ENCODE measurements at regions not wholly inside any gene's neighbourhood (a gene's known extent, or its start where the extent isn't known, plus 50 kb on each side); places are given as distances from the start of the nearest gene placed in this dataset.

- TF ChIP-seq CTCF (IDR thresholded peaks at IDR 0.05; ENCODE audit: low read depth, low read length, poor library complexity, severe bottlenecking) (no peak), EZH2phosphoT487 (IDR thresholded peaks at IDR 0.05; ENCODE audit: borderline replicate concordance, low read length) (no peak)
These were observed 94.3 kb downstream of the OAT start for GRCh38 chr10:124324451-124324850.
